ENCODE measurements at regions not wholly inside any gene's neighbourhood (a gene's known extent, or its start where the extent isn't known, plus 50 kb on each side); places are given as distances from the start of the nearest gene placed in this dataset.

DNA sequence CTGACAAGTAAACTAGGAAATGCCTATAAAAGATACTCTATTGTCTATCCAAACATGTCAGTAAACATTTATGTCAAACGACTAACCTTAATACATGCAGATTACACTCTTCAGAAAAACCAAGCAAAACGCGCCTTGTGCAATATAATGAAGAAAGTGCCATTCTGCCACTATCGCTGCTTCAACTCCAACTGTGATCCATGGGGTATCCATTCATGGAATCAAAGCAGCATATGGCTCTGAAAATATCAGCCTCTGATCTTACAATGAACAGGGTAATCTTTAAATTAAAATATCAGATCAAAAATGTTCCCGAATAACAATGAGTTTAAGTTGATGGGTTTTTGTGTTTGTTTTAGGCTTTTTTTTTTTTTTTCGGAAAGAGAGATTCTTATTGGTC is 105.5 kb upstream of the SETMAR start:
- TF ChIP-seq ZNF423 (CRISPR knock-in tag; IDR thresholded peaks at IDR 0.05) (no peak), ESRRA (CRISPR knock-in tag; IDR thresholded peaks at IDR 0.05; ENCODE audit: borderline replicate concordance) (no peak), CREB1 (CRISPR knock-in tag; IDR thresholded peaks at IDR 0.05) (no peak)
- Mint-ChIP-seq H3K4me3 (no peak overlapping the region), H3K4me1 (peaks cover 12% of the 10 kb centered on the region), H3K27me3 (ENCODE audit: low read depth) (no peaks in the 10 kb centered on the region; the same call in 1 of the 2 replicates), H3K27ac (no peak overlapping the region), H3K9me3 (peaks cover 70% of the 10 kb centered on the region), H3K36me3 (peaks cover 2% of the 10 kb centered on the region; the same call in 1 of the 2 replicates)
- DNase-seq (ENCODE audit: low spot score) (no peak), ATAC-seq (no peak)
- CTCF ChIA-PET = no interaction called here
- POLR2A ChIA-PET = no interaction called here

DNA sequence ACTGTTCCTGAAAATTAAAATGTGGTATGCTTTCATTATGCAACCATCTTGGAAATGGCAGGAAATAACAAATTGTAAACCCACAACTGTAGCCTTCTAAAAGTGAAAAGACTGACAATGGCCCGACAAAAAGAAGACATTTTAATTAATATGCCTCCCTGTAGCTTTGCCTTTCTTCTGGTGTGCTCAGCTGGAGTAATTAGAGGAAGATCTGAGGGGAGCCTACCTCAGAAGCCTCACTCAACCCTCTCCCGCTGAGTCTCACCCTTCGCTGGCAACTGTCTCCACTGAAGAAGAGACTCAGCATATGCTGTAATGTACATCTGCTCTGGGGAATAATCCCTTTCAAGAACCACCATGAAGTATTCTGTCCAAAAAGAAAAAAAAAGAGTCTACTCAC is 104.7 kb upstream of the SETMAR start:
- no peak overlapping the region for H3K4me3 Mint-ChIP-seq
- no peaks in the 10 kb centered on the region; the same call in 1 of the 2 replicates for H3K27me3 Mint-ChIP-seq (ENCODE audit: low read depth)
- DNase-seq (ENCODE audit: low spot score) (no peak), ATAC-seq (no peak)
- no peaks in the 10 kb centered on the region for H3K36me3 Mint-ChIP-seq
- H3K4me1 Mint-ChIP-seq = peaks cover 12% of the 10 kb centered on the region
- H3K9me3 Mint-ChIP-seq = peaks cover 69% of the 10 kb centered on the region
- CTCF ChIA-PET = no interaction called here
- POLR2A ChIA-PET = no interaction called here
- H3K27ac Mint-ChIP-seq = no peak overlapping the region
- TF ChIP-seq ATF1 (CRISPR knock-in tag; IDR thresholded peaks at IDR 0.05) (no peak), ZNF138 (CRISPR knock-in tag; conservative IDR thresholded peaks at IDR 0.05) (no peak), MXD4 (CRISPR knock-in tag; IDR thresholded peaks at IDR 0.05; ENCODE audit: borderline replicate concordance) (no peak), NR3C1 (CRISPR knock-in tag; conservative IDR thresholded peaks at IDR 0.05; ENCODE audit: low read depth) (no peak), TEAD1 (CRISPR knock-in tag; IDR thresholded peaks at IDR 0.05) (no peak), ZNF232 (CRISPR knock-in tag; IDR thresholded peaks at IDR 0.05) (no peak), ELF4 (CRISPR knock-in tag; IDR thresholded peaks at IDR 0.05; ENCODE audit: low read depth) (no peak), PRRX2 (CRISPR knock-in tag; IDR thresholded peaks at IDR 0.05) (no peak), JAZF1 (CRISPR knock-in tag; IDR thresholded peaks at IDR 0.05) (no peak), ZNF416 (CRISPR knock-in tag; IDR thresholded peaks at IDR 0.05) (no peak)
- TF ChIP-seq, protein P1, sequence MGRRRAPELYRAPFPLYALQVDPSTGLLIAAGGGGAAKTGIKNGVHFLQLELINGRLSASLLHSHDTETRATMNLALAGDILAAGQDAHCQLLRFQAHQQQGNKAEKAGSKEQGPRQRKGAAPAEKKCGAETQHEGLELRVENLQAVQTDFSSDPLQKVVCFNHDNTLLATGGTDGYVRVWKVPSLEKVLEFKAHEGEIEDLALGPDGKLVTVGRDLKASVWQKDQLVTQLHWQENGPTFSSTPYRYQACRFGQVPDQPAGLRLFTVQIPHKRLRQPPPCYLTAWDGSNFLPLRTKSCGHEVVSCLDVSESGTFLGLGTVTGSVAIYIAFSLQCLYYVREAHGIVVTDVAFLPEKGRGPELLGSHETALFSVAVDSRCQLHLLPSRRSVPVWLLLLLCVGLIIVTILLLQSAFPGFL (CRISPR knock-in tag; IDR thresholded peaks at IDR 0.05; ENCODE audit: borderline replicate concordance) = no peak
- TF ChIP-seq, protein P2, sequence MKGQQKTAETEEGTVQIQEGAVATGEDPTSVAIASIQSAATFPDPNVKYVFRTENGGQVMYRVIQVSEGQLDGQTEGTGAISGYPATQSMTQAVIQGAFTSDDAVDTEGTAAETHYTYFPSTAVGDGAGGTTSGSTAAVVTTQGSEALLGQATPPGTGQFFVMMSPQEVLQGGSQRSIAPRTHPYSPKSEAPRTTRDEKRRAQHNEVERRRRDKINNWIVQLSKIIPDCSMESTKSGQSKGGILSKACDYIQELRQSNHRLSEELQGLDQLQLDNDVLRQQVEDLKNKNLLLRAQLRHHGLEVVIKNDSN (CRISPR knock-in tag; IDR thresholded peaks at IDR 0.05) = no peak
- TF ChIP-seq, protein P3, sequence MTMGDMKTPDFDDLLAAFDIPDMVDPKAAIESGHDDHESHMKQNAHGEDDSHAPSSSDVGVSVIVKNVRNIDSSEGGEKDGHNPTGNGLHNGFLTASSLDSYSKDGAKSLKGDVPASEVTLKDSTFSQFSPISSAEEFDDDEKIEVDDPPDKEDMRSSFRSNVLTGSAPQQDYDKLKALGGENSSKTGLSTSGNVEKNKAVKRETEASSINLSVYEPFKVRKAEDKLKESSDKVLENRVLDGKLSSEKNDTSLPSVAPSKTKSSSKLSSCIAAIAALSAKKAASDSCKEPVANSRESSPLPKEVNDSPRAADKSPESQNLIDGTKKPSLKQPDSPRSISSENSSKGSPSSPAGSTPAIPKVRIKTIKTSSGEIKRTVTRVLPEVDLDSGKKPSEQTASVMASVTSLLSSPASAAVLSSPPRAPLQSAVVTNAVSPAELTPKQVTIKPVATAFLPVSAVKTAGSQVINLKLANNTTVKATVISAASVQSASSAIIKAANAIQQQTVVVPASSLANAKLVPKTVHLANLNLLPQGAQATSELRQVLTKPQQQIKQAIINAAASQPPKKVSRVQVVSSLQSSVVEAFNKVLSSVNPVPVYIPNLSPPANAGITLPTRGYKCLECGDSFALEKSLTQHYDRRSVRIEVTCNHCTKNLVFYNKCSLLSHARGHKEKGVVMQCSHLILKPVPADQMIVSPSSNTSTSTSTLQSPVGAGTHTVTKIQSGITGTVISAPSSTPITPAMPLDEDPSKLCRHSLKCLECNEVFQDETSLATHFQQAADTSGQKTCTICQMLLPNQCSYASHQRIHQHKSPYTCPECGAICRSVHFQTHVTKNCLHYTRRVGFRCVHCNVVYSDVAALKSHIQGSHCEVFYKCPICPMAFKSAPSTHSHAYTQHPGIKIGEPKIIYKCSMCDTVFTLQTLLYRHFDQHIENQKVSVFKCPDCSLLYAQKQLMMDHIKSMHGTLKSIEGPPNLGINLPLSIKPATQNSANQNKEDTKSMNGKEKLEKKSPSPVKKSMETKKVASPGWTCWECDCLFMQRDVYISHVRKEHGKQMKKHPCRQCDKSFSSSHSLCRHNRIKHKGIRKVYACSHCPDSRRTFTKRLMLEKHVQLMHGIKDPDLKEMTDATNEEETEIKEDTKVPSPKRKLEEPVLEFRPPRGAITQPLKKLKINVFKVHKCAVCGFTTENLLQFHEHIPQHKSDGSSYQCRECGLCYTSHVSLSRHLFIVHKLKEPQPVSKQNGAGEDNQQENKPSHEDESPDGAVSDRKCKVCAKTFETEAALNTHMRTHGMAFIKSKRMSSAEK (CRISPR knock-in tag; IDR thresholded peaks at IDR 0.05; ENCODE audit: borderline replicate concordance) = no peak
- TF ChIP-seq, protein P4, sequence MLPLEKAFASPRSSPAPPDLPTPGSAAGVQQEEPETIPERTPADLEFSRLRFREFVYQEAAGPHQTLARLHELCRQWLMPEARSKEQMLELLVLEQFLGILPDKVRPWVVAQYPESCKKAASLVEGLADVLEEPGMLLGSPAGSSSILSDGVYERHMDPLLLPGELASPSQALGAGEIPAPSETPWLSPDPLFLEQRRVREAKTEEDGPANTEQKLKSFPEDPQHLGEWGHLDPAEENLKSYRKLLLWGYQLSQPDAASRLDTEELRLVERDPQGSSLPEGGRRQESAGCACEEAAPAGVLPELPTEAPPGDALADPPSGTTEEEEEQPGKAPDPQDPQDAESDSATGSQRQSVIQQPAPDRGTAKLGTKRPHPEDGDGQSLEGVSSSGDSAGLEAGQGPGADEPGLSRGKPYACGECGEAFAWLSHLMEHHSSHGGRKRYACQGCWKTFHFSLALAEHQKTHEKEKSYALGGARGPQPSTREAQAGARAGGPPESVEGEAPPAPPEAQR (CRISPR knock-in tag; IDR thresholded peaks at IDR 0.05) = no peak
- TF ChIP-seq, protein P5, sequence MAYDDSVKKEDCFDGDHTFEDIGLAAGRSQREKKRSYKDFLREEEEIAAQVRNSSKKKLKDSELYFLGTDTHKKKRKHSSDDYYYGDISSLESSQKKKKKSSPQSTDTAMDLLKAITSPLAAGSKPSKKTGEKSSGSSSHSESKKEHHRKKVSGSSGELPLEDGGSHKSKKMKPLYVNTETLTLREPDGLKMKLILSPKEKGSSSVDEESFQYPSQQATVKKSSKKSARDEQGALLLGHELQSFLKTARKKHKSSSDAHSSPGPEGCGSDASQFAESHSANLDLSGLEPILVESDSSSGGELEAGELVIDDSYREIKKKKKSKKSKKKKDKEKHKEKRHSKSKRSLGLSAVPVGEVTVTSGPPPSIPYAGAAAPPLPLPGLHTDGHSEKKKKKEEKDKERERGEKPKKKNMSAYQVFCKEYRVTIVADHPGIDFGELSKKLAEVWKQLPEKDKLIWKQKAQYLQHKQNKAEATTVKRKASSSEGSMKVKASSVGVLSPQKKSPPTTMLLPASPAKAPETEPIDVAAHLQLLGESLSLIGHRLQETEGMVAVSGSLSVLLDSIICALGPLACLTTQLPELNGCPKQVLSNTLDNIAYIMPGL (CRISPR knock-in tag; IDR thresholded peaks at IDR 0.05) = no peak
- TF ChIP-seq, protein P6, sequence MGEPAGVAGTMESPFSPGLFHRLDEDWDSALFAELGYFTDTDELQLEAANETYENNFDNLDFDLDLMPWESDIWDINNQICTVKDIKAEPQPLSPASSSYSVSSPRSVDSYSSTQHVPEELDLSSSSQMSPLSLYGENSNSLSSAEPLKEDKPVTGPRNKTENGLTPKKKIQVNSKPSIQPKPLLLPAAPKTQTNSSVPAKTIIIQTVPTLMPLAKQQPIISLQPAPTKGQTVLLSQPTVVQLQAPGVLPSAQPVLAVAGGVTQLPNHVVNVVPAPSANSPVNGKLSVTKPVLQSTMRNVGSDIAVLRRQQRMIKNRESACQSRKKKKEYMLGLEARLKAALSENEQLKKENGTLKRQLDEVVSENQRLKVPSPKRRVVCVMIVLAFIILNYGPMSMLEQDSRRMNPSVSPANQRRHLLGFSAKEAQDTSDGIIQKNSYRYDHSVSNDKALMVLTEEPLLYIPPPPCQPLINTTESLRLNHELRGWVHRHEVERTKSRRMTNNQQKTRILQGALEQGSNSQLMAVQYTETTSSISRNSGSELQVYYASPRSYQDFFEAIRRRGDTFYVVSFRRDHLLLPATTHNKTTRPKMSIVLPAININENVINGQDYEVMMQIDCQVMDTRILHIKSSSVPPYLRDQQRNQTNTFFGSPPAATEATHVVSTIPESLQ (CRISPR knock-in tag; IDR thresholded peaks at IDR 0.05) = no peak
- TF ChIP-seq, protein P7, sequence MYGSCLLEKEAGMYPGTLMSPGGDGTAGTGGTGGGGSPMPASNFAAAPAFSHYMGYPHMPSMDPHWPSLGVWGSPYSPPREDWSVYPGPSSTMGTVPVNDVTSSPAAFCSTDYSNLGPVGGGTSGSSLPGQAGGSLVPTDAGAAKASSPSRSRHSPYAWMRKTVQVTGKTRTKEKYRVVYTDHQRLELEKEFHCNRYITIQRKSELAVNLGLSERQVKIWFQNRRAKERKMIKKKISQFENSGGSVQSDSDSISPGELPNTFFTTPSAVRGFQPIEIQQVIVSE (CRISPR knock-in tag; IDR thresholded peaks at IDR 0.05; ENCODE audit: borderline replicate concordance) = no peak
- TF ChIP-seq, protein P8, sequence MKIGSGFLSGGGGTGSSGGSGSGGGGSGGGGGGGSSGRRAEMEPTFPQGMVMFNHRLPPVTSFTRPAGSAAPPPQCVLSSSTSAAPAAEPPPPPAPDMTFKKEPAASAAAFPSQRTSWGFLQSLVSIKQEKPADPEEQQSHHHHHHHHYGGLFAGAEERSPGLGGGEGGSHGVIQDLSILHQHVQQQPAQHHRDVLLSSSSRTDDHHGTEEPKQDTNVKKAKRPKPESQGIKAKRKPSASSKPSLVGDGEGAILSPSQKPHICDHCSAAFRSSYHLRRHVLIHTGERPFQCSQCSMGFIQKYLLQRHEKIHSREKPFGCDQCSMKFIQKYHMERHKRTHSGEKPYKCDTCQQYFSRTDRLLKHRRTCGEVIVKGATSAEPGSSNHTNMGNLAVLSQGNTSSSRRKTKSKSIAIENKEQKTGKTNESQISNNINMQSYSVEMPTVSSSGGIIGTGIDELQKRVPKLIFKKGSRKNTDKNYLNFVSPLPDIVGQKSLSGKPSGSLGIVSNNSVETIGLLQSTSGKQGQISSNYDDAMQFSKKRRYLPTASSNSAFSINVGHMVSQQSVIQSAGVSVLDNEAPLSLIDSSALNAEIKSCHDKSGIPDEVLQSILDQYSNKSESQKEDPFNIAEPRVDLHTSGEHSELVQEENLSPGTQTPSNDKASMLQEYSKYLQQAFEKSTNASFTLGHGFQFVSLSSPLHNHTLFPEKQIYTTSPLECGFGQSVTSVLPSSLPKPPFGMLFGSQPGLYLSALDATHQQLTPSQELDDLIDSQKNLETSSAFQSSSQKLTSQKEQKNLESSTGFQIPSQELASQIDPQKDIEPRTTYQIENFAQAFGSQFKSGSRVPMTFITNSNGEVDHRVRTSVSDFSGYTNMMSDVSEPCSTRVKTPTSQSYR (CRISPR knock-in tag; IDR thresholded peaks at IDR 0.05) = no peak
